Glomerular endothelial cell (primary cell): ENCODE measurements at regions not wholly inside any gene's neighbourhood (a gene's known extent, or its start where the extent isn't known, plus 50 kb on each side); places are given as distances from the start of the nearest gene placed in this dataset.

Experiments used
- DNase-seq: peaks from one replicate; pipeline ENCODE4 v3.0.0-alpha.2; 2011; ENCODE audit warnings: low read depth, low spot score; ENCODE audit errors: extremely low read depth

DNA sequence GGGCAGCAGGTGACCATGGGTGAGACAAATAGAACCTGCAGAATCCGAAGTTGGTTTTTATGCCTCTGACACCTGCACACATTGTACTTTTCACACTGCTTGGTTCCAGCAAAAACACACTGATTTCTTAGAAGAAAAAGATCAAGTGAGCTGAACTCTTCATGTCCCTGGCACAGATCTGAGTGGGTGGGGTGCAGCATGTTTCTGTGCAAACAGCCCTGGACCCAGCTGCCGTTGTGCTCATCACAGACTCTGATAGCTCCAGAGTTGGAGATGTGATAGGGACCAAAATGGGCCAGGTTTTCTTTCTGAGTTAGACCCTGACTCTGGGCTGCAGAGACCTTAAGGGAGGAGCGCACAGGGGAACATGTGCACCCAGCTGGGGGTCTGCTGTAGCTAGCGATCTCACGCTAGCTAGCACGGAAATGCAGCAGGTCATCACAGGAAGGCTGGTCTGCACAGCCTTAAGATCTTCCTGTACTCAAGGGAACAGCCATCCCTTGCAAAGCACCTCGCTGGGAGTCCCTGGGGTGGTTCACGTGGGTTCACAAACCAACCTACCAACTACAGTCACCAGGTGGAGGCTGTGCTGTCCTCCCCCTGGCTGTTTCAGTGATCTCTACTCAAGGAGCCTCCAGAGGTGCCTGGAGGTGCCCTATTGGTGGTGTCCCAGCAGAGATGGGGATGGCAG lies 291.1 kb downstream of the PTPRU start:
- DNase-seq, result no peak

DNA sequence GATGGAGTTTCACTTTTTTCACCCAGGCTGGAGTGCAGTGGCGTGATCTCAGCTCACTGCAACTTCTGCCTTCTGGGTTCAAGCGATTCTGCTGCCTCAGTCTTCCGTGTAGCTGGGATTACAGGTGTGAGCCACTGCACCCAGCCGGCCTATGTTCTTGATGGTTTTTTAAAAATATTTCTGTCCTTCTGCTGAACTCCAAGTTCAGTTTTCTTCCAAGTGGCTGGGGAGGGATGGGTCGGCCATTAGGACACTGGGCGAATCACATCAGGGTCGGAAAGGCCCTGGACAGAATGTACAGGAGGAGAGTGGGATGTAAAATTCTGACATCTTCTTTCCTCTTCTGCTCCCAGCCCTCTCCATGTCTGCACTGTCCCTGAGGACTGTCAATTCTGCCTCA lies 289.6 kb downstream of the PTPRU start:
- DNase-seq, result no peak

DNA sequence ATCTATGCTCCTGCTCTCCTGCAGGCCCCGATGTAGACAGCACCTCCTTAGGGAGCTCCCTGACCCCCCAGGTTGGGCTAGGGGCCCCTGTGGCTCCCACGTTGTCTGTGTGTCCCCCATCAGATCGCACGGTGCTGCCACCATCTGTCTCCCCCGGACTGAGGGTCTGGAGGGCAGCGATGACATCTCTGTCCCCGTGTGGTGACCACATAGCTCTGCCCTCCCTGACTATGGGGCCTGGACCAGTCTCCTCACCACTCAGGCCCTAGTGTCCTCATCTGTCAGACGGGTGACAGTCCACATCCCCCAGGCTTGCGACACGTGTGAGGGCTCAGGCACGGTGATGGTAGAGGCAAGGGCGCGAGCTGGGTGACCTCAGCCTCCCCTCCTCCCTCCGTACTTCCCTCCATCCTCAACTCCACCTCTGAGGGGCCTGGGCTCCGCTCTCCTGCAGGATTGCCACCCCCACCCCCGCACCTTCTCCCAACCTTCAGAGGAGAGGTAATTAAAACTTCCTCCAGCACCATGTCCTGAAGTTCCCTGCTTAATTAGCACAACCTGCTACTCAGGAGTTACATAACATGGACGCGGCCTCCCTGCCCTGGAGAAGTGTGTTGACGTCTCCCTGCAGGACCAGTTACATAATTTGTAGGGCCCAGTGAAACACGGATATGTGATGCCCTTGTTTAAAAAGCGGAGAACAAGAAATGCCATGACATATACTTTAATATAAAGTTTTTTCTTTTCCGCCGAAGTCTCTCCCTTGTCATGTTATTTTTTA lies 288.2 kb downstream of the PTPRU start:
- DNase-seq, result no peak

DNA sequence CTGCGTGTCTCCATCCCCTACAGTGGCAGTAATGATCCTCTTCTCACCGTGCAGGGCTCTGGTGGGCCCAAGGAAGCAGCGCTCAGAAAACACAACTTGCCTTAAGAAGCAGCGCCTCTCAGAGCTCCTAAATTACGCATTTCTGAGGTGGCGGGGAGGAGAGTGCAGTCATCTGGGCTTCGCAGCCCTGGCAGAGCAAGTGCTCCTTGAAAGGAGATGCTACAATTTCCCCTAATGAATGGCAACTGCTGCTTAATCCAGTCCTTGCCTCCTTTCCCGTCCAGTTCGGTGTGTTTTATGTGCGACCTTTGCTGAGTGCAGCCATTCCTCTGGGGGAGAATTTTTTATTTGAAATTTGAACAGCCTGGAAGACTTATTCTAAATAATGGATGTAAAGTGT lies 287.3 kb downstream of the PTPRU start:
- DNase-seq, result no peak

DNA sequence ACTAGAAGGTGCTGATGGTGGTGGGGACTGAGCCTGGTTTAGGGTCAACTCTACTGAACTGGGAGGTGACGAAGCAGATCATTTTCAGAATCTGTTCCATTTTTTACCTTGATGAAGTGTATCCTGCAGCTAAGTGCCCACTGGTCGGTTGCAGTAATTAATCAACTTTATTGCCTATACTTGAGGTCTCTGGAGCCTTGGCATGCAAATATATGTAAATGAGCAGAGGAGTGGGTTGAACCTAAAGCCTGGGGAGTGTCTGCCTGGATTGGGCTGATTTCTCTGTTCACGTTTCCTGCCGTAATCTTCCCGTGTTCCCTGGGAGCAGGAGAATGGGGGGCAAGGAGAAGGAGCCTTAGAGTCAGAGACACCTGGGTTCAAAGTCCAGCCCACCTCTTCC lies 286.8 kb downstream of the PTPRU start:
- DNase-seq, result no peak

DNA sequence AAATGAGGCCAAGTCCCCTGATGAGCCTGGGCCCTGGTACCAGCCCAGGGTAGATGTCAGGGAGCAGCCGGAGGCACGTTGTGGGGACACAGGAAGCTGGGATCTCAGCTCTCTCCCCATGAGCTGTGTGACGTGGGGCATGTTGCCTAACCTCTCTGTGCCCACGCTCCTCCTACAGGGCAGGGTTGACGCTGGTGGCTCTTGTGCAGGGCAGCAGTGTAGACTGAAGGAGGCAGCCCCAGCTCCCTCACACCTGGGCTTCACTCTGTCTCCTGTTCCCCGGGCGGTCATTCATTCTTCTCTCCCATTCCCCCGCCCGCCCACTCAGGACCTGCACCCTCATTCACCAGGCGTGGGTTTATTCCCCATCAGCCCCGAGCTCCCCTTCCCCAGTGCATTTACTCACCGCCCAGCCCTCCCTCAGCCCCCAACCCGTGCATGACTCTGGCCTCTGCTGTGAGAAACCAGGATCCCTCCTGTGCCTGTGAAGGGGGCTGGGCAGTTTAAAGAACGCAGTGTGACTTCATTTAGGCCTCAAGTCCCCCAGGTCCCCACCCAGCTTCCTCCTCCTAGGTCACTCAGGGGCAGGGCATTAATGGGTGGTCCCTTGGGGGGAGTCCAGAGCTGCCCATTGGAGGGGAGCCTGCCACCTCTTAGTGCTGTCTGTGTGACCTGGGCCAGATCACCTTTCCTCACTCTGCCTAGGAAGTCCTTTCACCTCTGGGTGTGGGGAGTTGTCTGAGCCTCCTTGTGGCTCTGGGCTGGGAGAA lies 285.7 kb downstream of the PTPRU start:
- no peak for DNase-seq

DNA sequence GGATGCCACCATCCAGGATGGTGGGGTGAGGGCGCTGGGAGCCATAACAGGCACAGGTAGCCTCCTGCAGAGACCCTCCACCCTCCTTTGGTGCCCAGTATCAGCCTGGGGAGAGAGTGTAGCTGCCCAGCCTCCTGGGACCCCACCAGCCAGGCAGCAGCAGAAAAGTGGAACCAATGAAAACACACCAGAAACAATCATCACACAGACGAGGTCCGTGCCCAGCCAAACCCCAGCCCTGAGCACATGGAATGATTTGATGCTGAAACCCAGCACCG lies 285.1 kb downstream of the PTPRU start:
- no peak for DNase-seq

DNA sequence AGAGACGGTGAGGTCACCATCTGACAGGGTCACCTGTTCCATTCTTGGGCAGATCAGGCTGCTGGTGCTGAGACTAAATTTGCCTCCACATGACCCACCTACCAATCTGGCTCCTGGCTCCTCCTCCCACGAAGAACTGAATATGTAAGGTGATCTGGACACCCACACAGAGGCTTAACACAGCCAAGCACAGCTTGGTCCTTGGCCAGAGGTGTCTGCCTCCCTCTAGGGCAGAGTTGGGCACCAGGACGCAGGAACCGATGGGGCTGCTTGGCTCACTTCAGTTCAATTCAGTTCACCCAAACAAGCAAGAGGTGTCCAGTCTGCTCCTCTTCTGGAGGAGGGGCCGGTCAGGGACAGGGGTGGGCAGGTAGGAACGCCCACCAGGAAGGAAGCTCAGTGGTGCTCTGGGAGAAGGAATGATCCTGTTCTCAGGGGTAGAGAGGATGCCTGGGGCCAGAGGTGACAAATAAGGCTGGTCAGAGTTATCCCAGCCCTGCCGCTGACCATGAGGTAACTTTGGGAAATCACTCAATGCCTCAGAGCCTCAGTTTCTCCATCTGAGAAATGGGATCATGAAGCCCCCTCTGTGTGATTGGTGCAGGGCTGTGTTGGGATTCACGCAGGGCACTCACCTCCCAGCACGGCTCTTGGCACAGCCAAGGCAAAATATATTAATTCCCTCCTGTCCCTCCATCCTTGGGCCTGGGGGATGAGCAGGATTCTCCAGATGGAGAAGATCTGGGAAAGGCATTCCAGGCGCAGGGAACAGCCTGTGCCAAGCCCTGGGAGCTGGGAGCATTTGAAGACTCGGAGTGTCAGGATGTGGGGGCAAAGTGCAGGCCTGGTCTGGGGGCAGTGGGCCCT lies 284.5 kb downstream of the PTPRU start:
- DNase-seq, result no peak

DNA sequence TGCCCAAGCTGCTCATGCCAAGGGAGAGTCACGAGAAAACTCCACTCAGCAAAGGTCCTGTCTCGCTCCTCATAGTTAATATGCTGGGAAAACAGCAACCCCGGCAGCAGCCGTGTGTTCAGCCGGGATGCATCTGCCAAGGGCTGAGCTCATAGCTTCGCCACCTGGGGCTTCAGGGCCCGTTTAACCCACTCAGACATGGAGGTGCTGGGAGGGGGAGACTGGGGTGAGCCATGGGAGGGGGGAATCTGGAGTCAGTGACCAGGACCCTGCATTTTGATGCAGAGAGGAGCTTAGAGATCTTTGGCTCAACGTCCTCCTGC lies 283.4 kb downstream of the PTPRU start:
- DNase-seq, result no peak

DNA sequence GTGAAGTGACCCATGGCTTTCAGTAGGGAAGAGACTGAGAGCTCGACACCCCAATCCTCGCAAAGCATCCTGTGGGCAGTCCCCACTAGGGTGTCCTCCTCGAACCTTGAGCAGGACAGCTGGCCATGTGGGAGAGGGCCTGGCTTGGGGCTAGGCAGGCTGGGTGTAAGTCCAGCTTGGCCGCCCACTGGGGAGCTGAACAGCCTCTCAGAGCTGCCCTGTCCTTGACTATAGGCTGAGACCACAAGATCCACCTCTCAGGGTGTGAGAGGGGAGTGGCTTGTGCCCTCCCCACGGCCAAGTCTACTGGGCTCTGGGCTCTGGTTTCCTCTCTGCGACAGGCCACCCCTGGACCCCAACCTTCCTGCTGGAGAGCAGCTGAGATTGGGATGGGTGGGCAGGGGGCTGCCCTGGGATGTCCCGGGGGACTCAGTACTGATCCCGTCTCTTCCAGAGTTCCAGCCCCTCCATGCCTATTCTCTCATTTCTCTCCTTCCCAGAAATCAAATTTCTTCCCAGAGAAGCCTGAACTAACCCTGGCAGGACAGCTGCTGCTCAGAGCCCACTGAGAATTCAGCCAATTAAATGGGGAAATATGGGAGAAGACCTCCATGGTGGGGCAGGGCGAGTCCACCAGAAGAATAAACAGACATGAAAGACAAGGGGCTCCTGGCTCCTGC lies 282.9 kb downstream of the PTPRU start:
- DNase-seq, result no peak

DNA sequence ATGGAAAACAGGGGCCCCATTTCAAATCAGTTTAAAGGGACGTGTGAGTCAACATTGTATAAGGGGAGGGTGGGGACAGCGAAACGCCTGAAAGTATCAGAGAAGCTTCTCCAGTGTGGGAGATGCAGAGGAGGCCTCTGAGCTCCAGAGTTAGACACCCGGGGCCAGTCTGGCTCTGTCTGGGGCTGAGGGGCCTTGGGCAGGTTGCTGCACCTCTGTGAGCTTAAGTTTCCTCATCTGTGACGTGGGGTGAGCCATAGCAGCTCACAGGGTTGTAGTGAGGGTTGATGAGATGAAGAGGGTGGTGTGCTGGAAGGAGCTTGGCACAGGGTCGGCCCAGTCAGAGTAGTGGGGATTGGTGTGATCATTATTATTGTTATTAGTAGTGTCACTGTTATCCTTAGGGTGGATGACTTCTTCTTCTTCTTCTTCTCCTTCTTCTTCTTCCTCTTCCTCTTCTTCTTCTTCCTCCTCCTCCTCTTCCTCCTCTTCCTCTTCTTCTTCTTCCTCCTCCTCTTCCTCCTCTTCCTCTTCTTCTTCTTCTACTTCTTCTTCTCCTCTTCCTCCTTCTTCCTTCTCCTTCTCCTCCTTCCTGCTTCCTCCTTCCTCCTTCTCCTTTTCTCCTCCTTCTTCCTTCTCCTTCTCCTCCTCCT lies 282.0 kb downstream of the PTPRU start:
- DNase-seq, result no peak

DNA sequence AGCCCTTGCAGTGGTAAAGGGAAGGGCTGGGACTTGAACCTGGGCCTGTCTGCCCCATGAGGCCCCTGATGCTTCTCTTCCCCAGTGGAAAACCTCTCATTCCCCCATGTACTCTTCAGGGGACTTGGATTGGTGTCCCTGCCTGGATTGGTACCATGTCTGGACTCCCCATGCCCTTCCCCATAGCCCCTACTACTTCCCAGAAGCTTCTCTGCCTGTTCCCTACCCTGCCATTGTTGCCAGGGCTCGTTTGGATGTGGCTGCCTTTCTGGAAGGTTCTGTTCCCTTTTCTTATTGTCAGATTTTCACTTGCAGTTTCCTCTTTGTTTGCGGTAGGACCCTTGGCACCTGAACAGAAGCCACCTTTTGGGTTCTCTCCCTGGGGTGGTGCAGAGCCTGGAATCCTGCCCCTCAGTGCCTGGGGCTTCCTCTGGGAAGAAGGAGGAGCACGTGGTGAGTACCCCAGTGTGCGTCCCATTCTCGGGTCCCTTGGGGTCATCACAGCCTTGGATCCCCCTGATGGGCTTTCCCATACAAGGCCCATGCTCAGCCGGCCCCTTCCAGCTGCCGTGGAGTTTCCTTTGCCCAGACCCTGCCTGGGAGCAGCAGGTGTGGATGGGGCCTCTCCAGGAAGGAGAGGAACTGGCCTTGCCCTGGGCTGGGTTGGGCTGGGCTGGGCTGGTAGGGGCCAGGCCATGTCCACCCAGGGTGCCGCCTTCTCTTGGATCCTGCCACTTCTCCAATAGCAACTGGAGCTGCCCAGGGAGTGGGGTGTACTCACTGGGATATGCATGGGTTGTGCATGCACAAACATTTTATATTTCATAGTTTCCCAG lies 281.1 kb downstream of the PTPRU start:
- DNase-seq, result no peak

DNA sequence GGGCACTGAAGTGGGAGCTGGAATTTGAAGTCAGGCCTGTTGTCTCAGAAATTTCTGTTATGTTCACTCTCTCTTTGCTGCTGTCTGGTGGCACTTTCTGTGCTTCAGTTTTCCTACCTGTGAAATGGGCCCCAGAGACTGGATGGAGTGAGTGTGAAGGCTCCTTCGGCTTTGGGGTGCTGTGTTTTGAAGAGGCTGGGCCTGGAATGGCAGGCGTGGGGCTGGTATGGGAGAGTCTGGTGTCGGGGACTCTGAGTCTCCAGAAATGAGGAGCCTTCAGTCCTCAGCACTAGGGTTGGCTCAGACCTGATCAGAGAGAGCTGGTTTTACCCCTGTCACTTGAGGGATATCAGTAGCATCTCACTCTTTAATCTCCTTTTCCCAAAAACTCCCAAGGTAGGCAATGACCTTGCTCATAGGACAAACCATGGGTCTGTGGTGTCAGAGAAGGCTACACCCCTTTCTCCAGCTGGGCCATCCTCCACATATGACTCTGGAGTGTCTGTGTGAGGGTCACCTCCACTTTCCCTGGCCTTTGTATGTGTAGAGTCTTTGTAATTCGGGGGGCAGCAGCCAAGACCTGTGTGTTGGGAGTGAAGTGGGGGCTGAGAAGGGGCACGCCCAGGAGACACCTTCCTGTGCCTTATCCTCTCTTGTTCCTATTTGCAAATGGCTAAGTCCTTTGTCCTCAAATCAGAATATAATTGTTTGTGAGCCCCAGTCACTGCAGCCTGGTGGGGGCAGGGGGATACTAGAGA lies 279.9 kb downstream of the PTPRU start:
- no peak for DNase-seq

DNA sequence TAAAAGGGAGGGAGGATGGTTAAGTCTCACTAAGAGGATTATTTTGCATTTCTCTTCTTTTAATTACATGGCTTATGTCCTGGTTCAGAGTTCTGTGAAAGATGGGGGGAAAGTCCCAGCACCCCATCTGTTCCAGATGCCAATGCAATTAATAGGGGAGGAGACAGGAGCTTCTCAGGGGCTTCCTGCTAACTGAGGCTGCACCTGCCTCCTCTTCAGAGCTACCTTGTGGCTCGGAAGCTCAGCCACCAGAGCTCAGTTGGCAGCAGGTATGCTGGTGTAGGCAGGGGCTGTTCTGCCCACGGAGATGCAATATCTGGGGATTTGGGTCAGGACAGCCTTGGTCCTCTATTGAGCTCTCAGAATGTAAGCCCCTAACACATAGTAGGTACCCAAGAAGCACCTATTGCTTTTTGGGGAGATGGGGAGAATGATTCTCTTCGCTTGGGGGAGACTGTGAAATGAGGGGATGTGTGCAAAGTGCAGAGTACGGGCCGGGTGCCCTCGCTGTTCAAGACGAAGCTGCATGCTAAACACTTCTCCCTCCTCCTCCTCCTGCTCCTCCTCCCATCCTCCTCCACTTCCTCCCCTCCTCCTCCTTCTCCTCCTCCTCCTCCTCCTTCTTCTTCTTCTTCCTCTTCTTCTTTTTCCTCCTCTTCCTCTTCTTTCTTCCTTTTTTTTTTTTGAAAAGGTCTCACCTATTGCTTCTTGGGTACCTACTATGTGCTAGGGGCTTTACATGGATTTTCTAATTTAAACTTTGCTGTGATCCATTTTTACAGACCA lies 279.0 kb downstream of the PTPRU start:
- DNase-seq, result no peak

DNA sequence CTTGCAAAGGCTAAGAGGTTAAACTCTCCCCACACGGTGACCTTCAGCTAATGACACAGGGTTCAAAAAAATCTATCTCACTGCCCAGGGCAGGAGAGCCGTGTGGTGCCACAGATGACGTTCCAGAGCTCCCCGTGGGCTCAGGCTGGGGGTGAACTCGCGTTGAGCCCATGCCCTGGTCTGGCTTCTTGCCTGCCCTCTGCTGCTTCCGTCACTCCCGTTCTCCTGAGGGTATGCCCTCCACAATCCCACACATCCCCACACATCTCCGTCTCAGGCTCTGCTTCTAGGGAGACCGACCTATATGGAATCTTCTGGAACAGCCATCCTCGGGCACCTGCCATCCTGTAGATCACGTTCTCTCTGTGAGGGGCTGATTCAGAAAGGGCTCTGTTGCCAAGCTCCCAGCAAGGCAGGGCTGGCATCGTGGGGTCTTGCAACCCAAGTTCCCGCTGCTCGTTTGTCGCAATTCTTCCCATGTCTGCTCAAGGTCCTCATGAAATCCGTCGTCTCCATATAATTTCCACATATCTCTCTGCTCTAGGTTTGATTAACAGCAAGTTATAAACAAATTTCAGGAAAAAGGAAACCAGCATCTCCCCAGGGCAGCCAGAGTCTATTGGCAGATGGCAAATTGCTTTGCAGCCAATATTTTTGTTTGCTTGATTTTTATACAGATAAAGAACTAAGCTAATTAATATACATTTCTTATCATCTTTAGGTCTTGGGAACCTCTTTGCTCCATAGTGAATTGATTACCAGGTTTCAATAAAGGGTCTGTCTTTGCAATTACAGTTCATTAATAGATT lies 278.2 kb downstream of the PTPRU start:
- DNase-seq, result no peak

DNA sequence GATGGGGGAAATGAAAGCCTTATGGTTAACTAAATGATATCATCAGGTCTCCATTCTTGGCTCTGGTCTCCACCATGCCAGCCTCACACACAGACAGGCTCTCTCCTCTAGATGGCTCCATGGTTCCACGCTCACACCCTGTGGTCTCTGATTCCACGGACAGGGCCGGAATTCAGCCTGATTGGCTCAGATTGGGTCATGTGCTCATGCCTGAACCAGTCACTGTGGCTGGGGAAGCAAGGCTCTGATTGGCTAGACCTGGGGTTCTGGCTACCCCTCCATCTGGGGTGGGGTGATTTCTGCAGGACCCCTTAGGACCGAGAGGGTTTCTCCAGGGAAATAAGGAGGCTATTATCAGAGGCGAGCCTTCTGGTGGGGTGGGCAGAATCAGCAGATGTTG lies 277.0 kb downstream of the PTPRU start:
- peak; percentile 56 for DNase-seq

DNA sequence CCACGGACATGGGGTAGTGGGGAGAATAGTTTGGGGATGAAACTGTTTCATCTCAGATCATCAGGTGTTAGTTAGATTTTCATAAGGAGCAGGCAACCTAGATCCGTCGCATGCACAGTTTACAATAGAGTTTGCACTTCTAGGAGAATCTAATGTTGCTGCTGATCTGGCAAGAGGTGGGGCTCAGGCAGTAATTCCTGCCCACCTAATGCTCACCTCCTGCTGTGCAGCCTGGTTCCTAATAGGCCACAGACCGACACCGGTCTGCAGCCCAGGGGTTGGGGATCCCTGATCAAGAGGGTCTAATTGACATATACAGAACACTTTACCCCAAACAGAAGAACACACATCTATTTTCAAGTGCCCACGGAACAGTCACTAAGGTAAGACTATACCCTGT lies 275.1 kb downstream of the PTPRU start:
- no peak for DNase-seq
